ENCODE measurements at regions not wholly inside any gene's neighbourhood (a gene's known extent, or its start where the extent isn't known, plus 50 kb on each side); places are given as distances from the start of the nearest gene placed in this dataset.

DNA sequence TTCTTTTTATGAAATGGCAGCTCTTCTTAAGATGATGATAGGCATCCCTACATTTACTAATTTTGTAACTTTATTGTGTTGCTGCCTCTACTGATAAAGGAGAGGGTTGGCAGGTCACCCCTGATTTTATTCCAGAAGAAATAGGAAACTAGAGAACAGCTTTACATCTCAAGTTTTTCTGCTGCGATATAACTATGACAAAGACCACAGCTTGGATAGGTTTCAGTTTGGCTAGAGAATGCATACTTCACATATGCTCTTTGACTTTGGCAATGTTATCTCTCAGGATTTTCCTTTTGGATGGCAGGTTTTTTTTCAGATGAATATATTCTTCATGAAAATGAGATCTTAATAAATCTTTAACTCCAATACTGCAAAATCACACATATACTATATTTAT is 395.3 kb upstream of the GOLIM4 start:
- no peak for TF ChIP-seq EZH2 (IDR thresholded peaks at IDR 0.05; ENCODE audit: insufficient read depth, poor library complexity, severe bottlenecking)
- TF ChIP-seq EZH2phosphoT487 (IDR thresholded peaks at IDR 0.05; ENCODE audit: insufficient read depth, low read depth) = no peak

All from GM23248 (cell line).